ELF-1 (cell line): ENCODE measurements at regions not wholly inside any gene's neighbourhood (a gene's known extent, or its start where the extent isn't known, plus 50 kb on each side); places are given as distances from the start of the nearest gene placed in this dataset.
"Not testable (repeated sequence)": the region's sequence is repeated elsewhere in the genome, so short reads cannot be mapped to it uniquely, and the experiment has no call there.

Experiments
- DNase-seq: peaks from one replicate; pipeline ENCODE4 v3.0.0-alpha.2; 2016; ENCODE audit warnings: low read depth, low spot score

DNA sequence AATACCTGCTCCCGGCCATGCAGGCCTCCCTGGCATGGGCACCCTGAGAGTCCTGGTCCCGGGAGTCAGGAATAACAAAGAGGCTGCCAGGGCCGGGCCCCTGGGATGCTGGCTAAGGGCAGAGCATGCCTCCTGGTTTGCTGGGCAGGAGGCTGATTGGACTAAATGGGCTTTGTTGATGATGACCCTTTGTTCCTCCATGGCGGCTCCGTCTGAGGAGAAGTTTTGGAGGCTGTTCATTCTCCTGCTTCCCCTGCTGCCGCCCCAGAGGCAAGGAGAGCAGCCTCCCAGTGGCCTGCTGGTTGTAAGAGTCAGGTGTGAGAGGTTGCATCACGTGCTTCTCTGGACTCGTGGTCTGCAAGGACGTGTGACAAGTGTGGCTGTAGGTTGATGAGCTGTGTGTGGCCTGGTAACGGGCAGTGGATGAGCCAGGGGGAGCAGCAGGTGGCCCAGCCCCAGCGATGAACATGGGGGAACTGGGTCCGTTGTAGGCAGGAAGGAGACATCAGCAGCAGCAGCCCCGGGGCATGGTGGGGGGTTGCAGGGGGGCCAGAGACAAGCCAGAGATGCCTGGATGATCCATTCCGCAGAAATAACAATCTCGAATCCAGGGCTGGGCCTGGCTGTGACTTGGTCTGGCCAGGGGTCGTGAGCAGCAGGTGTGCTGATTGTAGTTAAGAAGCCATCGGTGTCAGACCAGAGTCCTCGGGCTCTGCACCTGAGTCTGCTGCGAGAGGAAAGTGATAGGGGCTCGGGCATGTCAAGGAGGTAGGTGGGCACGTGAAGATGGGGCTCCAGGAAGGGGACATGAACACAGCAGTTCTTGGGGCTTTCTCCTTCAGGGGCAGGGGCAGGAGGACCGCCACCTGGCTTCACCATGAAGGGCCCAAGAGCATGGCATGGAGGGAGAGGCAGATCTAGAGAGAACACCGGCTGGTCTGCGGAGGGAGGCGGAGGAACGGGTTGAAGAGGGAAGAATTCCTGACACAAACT, 101.4 kb downstream of the TNFRSF13B start:
- DNase-seq = no peak

DNA sequence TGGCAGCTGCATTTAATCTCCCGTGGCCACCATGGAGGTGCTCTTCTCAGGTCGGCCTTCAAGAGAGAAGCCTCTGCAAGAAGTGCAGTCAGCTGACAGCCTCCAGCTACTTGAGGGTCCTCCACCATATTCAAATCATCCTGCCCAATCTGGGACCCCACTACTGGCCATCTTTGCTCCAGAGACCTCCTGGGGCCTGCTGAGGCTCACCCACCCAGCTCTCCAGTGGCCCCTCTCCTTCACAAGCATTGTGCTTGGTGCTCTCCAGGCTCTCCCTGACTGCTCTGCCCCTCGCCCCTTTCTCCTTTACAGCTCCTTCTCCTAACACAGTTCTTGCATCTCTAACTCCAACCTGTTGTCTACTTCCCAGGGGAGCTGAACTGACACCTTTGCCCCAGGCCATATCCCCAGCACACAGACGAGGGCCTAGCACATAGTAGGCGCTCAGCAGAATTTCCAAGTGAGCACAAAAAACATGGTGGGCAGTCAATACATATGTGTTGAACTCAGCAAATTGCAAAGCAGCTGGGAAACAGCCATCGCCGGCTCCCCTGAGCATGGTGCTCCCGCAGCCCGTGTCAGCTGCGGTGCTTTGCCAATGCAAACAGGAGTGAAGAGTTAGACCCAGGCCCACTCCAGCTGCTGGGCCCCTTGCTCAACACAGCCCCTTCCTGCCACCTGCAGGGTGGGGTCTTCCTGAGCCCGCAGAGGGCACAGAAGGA, 102.2 kb downstream of the TNFRSF13B start:
- DNase-seq = not testable (repeated sequence)

DNA sequence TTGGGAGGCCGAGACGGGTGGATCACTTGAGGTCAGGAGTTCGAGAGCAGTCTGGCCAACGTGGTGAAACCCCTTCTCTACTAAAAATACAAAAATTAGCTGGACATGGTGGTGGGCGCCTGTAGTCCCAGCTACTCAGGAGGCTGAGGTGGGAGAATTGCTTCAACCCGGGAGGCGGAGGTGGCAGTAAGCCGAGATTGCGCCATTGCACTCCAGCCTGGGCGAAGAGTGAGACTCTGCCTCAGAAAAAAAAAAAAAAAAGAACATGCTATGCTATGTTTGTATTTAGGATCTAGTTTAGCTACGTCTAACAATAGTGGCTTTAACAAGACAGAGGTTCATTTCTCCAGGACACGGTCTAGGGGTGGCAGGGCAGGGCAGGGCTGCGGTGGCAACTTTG, 103.3 kb downstream of the TNFRSF13B start:
- not testable (repeated sequence) for DNase-seq

DNA sequence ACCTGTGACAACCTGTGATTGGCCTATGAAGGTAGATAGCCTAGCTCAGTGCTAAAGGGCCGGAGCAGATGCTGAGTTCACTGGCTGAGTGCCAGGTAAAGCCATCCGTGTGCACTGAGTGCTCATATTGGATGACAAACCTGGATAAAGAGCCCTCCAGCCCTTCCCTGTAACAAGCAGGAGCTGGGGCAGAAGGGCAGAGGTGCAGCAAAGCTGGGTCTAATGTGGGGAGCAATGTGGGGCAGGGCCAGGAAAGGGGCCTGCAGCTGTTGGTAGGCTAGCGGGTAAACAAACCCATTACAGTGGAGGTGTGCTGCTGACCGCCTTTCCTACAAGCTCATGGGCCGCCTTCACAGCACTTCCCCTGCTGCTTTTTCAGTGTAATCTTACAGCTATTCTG, 104.4 kb downstream of the TNFRSF13B start:
- not testable (repeated sequence) for DNase-seq

DNA sequence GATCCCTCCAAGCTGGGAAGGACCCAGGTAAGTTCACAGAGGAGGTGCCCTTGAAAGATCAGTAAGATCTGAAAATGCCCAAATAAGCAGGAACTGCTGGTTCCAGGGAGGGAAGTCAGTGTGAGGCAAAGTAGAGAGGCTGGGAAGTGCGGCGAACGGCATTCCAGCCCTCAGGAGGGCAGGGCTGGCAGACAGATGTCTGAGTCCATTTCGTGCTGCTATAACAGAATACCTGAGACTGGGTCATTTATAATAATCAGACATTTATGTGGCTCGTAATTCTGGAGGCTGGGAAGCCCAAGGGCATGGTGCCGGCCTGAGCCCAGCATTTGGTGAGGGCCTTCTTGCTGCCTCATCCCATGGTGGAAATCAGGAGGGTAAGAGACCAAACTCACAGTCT, 105.1 kb downstream of the TNFRSF13B start:
- not testable (repeated sequence) for DNase-seq

DNA sequence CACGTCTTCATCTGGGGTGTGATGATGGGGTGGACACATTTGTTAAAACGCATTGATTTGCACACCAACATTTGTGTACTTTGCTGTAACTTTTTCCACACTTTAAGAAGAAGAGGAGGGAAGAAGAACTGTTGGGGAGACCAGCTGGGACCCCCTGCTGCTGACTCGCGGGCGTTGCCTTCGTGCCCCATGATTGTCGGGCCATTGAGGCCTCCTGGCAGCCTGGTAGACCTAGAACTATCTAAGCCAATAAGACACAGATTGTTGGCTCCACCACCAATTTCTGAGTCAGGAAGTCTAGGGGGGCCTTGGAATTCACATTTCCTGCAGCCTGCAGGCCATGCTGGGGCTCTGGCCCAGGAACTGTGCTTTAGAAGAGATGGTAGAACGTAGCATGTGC, 105.5 kb downstream of the TNFRSF13B start:
- no peak for DNase-seq

DNA sequence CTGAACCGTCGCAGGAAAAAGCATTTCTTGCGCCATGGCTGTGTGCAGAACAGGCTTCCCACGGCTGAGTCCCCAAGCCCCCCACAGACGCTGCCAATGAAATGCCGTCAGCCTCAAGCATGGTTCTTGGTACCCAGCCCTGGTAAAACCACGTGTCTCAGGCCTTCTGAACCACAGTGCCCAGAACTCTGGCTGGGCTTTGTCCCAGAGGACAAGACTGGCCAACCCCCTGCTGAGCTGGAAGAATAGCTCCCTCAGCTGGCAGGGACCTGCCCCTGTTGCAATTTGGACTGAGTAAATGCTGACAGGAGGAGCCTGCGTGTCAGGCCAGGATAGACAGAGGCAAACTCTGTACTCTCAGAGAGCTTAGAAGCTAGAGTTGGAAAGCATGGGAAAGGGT, 106.2 kb downstream of the TNFRSF13B start:
- not testable (repeated sequence) for DNase-seq

DNA sequence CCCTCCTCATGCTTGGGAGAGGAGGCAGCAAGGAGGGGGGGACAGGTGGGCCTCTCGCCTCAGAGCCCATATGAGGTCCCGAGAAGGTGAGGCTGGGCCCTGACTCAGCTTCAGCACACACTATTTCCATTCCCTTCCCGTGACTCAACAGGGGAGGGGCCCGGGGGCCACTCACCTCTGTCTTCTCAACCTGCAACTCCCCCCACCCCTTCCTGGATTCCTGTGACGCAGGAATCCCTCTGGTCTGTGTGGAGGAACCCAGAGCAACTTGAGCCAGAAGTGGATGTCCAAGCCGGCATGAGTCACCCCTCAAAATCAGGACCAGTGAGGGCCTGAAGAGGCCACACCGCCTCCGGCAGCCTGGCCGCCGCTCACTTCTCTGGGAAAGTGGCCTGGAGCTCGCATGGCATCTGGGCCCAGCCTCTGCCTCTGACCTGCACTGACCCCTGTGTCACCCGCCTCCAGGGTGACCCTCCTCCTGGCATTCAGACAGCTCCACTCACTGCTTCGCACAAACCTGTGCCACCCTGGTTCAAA, 106.8 kb downstream of the TNFRSF13B start:
- not testable (repeated sequence) for DNase-seq

DNA sequence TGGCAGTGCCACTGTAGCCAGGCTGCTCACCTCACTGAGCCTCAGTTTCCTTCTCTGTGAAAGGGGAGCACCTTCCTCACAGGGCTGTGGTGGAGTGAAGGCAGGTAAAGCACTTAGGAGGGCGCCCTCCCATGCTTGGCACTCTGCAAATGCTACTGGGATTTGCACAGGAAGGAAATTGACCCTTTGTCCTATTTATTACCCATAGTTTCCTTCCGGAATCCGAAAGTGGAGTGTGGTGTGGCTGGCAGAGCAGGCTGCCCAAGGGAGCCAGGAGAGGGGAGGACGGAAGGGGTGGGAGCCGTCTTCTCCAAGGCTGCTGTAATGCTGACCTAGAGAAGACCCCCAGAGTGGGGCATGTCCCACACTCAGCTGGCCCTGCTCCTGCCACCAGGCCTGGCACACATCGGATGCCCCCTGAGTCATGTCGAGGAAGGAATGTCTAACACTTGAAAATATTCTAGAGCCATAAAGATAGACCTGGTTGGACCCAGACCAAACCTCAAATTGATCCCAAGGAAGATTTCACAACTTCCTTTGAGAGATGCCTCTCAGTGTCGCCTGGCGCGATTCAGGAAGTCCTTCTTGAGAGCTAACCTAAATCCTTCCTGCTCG, 107.3 kb downstream of the TNFRSF13B start:
- not testable (repeated sequence) for DNase-seq

DNA sequence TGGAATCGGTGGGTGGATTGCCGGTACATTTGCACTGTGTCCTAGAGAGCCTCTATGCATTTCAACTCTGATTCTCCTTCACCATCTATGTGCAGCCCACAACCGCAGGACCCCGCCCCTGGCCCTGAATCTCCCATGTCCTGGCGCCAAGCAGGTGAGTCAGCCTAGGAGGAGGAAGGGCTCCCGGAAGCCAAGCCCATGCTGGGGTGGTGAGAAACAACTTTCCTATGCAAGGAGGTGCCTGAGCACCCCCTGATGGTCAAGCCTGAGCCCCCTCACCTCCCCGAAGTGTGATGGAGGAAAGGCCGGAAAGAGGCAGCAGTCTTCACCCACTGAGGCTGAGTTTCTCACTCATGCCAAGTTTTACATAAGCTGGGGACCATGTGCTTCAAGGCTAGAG, 110.8 kb downstream of the TNFRSF13B start:
- DNase-seq = not testable (repeated sequence)

DNA sequence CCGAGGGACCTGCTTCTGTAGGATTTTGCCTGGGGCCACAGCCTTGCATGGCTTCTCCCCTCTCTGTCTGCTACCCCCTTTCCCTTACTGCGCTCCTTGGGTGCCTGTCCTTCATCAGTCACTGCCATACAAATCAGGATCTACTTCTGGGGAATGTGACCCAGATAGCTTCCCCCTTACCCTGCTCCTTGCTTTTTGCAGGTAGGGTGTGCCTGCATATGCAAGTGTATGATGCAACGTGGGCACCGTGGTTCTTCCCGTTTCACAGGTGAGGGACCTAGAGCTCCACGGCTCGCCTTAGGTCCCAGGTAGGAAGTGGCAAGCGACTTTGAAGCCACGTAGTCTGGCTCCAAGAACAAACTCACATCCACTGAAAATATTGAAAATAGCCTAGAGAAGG, 111.5 kb downstream of the TNFRSF13B start:
- DNase-seq = not testable (repeated sequence)

DNA sequence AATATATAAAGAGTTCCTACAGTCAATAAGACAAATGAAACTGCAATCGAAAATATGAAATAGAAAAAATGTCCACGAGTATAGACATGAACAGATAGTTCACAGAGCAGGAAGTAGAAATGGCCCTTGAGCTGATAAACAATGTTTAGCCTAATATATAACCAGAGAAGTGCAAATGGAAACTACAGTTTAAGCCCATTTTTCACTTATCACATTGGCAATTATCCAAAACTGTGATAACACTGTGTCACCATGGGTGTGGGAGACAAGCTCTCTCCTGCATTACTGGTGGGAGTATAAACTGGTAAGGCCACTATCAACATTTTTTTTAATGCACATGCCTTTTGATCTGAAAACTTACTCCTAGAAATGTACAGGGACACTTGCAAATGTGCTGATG, 112.4 kb downstream of the TNFRSF13B start:
- DNase-seq = not testable (repeated sequence)

DNA sequence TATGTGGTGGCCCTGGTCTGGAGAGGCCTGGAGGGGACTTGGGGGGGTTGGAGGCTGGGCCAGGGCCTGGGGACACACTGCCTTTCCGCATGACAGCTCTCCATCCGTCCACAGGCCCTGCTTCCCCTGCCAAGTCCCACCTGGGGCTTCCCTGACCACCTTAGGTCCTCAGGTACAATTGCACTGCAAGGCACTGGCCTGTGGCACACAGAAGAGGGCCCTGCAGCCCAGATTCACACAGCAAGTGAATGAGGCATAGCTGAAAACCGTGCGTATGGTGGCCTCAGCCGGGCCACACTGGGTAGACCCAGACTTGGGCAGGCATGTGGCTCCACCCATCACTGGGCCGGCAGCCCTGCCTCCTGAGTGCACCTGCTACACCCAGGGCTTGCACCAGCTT, 114.2 kb downstream of the TNFRSF13B start:
- not testable (repeated sequence) for DNase-seq

DNA sequence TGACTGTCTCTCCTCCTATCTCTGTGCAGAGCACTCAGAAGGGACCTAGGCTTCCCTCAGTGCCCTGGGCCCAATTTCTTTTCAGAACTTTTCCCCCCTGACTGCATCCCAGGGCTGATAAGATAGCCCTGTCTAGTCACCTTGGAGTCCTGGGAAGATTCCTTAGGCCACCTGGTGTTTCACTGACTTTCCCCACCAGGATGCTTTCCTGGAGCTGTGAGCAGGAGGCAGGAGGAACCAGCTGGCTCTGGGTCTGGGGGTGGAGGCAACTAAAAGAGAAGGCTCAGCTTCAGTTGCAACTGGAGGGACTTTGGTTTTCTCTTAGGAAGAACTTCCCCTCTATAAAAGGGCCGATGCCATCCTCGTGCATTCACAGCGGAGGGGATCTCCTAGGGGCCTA, 115.1 kb downstream of the TNFRSF13B start:
- DNase-seq = not testable (repeated sequence)

DNA sequence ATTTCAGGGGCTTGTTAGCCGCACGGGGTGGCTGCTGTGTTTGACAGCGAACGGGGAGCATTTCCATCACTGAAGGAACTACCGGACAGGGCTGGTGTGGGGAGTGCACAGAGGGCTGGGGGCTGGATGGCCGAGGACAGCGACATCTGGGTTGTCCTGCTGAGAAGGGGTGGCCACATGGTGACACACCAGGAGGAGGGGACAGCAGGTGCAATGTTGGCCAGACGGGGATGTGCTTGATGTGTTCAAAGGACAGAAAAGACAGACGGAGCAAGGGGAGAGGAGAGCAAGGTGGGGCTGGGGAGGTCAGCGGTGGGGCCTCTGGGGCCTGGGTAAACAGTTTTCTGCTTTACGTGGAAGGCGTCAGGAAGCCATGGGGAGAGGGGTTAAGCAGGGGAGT, 115.7 kb downstream of the TNFRSF13B start:
- DNase-seq = not testable (repeated sequence)

DNA sequence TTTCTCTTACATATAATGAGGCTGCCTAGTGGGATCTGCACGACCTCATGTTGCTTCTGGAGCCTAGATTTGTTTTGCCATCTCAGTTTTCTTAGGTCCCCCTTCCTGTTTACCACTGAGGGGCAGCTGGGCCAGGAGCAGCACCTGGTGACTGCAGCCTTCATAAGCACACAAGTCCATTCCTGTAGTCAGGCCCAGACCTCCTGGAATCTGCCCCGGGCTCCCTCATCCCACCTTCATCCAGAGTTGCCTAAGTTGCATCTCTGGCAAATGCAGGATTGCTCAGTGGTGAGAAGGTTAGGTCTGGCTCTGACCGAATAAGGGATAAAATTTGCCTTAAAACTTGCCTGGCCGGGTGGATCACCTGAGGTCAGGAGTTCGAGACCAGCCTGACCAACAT, 117.3 kb downstream of the TNFRSF13B start:
- peak; percentile 37 for DNase-seq

DNA sequence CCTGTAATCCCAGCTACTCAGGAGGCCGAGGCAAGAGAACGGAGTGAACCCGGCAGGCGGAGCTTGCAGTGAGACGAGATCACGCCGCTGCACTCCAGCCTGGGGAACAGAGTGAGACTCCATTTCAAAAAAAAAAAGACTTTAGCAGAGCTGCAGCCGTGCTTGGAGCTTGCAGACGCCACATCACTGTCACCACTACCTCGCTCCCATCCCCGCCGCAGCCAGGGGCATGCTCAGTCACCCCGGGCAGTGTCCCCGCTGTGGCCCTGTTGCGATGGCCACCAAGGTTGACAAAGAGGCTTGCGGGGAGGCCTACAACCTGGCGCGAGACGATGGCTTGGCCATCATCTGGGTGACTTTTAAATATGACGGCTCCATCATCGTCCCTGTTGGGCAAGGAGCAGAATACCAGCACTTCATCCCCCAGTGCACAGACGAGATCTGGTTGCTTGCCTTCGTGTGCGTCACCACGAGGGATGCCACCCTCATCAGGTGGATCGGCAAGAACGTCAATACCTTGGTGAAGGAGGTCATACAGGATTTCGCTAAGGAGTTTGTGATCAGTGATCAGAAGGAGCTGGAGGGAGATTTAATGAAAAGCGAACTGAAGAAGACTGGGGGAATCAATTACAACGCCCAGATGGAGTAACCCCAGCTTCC, 118.1 kb downstream of the TNFRSF13B start:
- DNase-seq = no peak

DNA sequence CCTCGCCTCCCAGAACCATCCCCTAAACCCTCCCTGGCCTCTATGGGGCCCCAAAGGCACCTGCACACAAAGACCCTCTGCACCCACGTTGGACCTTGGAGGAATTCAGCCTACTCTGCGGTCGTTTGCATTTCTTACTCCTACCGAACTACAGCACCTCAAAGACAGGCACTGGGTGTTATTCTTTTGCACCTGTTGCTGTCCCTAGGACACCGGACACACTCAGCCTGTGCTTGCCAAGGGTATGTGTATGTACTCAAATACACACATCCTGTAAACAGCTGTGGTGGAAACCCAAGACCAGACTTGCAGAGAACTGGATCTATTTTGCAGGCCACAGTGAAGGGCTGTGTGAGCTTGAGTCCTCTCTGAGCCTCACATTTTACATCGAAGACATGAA, 122.1 kb downstream of the TNFRSF13B start:
- not testable (repeated sequence) for DNase-seq

DNA sequence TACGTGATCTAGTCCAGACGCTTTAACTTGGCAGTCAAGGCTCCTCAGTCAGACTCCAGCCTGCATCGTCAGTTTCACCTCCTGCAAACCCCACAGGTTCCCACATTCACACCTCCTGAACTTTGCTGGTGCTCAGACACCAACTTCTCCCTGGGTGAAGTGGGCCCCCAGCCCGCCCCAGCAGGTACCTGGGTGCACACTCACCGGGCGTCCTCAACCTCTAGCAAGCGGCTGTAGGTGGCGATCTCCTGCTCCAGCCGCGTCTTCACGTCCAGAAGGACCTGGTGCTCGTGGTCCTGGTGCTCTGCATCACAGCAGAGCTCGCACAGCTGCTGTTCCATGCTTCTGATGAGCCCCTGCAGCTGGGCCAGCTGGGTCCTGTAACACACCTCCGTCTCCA, 122.9 kb downstream of the TNFRSF13B start:
- not testable (repeated sequence) for DNase-seq

DNA sequence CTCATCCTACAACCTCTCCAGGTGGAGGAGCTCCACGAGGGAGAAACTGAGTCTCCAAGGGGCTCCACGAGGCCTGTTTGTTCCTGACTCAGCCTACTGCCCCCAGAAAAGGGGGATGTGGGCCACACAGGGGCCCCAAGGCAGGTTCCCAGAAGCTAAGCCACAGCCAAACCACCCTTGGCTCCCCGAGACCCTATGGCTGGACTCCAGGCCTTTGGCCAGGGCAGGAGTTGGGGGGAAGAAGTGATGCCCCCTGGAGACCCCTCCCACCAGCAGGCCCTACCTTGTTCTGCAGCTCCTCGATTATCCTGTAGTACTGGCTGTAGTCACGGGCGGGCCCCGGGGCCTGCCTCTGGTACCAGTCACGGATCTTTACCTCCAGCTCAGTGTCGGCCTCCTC, 126.8 kb downstream of the TNFRSF13B start:
- DNase-seq = not testable (repeated sequence)

DNA sequence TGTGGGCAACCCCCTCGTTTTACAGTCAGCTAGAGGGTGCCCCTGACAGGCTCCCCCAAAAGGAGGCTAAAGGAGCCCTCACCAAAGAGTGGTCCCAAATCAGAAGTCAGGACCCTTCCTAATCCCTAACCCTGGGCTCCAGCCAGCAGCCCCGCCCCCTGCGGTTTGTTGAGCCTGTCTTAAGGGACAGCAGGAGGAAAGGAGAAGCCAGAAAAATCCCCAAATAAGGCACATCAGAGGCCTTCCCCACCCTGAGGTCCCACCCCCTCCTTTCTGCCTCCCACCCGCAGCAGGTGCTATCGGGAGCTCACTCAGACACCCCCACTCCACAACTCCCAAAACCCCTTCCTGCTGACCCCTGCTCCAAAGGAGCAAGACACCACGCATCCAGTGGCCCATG, 127.2 kb downstream of the TNFRSF13B start:
- DNase-seq = not testable (repeated sequence)
